ENCODE measurements at regions not wholly inside any gene's neighbourhood (a gene's known extent, or its start where the extent isn't known, plus 50 kb on each side); places are given as distances from the start of the nearest gene placed in this dataset.

DNA sequence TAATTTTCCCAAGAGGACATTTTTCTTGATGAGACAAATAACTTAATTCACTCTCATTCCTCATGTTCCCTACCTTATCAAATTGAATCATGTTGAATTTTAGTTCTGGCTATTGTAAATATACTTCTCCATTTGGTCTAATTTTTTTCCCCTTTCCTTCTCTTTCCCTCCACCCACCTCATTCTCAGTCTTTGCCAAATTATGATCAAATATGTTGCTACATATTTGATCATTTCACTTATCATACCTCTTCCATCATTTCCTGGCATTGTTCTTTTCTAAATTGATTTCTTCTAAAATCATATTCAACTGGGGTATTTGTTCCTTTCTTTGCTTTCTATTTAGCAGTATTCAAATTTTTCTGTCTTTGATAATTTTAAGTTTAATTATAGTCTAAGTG is 52.3 kb downstream of the HDGFL1 start:
- no peak for DNase-seq

DNA sequence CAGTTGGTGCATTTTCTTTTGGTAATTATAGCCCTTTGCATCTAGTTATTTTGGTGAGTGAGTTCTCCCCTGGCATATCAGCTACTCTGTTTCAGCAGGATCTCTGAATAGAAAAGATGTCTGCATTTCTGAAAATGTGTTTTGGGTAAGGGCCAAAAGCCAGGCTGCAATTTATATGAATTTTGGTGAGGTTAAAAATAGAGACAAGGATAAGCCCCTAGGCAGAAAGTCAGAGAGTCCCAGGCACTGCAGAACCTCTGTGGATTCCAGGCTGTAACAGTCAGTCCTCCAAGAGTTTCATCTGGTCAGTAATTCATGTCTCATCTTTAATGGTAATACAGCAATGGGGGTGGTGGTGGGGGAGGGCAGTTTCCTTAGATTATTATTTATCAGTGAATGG is 53.0 kb downstream of the HDGFL1 start:
- DNase-seq: no peak

DNA sequence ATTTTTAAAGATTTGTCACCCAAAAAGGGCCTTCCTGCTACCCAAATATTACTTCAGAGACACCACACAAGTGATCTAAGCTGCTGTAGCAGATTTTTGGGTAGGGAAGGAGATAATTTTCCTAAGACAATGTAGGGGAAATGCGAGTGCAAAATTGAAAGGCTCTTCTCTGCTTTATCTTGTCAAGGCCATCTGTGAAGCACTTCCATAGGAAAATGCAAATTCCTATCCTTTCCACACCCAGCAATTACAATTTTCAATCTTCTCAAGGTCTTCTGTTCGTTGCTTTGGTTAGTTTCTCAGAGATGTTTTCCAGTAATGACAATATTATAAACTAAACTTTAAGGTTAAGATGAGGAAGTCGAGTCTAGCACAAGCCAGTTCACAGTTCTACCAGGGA is 53.4 kb downstream of the HDGFL1 start:
- DNase-seq: no peak

DNA sequence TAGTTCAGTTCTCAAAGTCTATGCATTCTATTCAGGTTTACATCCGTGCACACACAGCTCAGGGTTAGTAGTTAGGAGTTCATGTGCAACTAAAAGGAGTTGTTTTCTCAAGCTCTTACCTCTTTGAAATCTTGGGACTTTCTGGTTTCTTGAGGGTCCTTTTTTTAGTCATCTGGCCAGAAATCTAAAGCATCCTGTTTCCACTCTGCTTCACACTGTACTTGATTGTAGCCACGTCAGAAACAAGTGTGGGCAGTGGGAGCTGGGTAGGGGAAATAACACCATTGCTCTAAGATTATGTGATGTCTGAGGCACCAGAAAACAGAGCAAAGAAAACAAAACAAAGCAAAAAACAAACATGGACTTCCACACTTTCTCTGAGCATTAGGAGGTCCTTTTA is 58.3 kb downstream of the HDGFL1 start:
- no peak for DNase-seq

DNA sequence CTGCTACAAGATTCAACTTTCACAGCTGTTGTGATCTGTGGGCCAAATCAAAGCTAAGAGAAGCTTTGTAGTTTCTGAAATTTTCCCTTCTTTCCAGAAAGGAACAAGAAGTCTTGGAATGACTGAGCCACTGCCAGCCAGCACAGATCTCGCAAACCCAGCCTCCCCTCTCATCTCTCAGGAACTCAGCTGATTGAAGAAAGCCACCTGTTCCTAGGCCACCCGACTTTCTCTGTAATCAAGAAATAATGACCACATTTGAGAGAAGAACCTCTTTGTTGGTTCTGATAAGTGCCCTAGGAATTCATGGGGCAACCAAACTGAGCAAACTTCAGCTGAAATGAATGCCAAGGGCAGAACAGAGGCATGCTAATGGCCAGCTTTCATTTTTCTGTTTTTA is 61.7 kb downstream of the HDGFL1 start:
- no peak for DNase-seq

DNA sequence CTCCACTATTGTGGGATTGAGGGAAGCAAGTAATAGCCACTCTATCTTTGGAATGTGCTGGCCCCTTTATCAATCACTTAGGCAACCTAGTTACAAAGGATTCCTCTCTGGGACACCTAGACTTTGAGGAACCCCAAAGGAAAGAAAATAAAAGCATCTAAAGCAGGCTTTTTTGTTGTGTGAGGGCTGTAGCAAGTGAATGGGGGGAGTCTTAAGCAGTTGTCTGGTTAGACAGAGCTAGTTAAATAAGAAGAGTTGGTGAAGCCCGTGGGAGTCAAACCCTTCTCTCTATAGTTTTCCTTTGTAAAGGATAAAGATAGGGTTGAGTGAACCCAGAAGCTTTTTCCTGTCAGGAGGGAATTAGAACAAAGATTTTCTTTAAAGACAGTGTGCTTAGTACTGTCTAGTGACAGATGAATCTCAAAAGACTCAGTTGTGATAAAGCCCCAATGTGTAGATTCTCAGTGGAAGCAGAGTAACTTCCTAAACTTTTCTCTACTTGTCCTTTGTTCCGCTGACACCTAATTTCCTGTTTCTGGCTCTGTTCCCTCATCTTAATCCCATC is 63.3 kb downstream of the HDGFL1 start:
- DNase-seq: no peak

DNA sequence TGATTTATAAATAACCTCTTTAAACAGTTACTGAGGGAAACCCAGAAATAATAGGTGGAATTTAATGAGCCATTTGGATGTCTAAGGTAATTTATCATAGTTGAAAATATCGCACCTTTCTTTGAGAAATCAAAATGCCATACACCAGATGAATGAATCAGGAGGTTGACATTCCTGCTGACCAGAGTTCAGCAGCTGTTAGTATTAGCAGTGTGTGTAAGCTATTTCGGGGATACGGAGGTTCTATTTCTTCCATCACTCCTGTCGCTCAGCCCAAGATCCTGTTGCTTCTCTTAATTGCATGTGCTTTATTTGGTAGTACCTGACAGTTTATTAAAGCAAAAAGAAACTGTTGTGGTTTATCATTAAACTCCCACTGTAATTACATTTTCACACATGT is 67.1 kb downstream of the HDGFL1 start:
- no peak for DNase-seq

DNA sequence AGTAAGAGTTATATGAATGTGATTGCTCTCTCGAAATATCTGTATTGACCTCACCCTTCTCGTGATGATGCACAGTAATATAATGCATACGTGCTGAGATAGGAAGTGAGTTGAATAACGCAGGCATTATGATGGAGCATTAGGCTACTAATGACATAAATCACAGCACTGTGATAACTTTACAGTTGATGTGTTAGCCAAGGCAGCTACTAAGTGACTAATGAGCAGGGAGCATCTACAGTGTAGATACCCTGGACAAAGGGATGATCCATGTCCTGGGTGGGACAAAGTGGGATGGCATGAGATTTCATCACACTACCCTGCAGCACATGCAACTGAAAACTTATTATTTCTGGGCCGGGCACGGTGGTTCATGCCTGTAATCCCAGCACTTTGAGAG is 68.4 kb downstream of the HDGFL1 start:
- no peak for DNase-seq

DNA sequence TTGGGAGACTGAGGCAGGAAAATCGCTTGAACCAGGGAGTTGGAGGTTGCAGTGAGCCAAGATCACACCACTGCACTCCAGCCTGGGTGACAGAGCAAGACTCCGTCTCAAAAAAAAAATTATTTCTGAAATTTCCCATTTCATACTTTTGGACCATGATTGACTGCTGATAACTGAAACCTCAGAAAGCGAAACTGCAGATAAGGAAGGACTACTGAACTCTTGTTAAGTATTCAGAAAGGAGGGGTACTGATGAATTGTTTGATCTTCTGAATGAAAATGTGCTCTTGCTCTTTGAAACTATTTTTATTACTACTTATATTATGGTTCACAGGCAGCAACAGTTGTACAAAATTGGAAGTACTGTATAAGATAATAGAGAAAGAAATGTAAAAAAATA is 69.0 kb downstream of the HDGFL1 start:
- DNase-seq: no peak

GRCh38 chr6:22642254-22642653 is 72.9 kb downstream of the HDGFL1 start:
- no peak for DNase-seq

DNA sequence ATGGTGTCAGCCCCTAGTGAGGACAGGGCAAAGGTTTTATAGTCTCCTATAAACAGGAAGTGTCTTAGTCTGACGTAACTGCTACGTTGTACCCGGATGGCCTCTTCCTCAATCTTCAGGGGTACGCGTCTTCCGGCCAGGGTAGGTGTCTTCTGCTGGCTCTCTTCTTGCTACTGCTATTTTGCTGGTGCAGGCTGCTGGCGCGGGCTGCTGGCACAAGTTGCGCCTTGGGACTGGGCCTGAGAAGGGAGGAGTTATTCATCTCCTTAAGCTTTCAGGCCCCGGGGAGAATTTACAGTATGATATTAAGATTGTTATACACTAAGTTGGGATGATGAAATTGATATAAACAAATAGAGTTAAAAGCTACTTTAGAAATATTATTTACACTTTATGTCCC is 74.4 kb downstream of the HDGFL1 start:
- DNase-seq: no peak

- no peak for DNase-seq
Measured at GRCh38 chr6:22647719-22648118, 78.4 kb downstream of the HDGFL1 start.

DNA sequence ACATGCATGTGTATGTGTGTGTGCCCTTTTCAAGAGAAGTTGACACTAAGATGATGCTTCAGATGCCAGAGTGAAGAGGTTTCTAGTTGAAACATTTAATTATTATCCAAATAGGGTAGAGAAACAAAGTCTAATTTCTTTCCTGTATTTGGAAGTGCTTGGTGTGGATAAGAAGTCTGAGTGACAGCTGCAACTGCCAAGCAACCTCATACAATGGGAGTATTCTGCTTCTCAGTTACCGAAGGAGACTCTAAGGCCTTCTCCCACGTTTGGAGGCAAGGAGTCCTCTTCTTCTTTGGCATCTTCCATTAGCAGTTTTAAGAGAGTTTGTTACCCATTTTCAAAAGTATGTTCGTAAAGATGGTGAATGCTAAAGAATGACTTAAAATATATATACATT is 82.4 kb downstream of the HDGFL1 start:
- no peak for DNase-seq

DNA sequence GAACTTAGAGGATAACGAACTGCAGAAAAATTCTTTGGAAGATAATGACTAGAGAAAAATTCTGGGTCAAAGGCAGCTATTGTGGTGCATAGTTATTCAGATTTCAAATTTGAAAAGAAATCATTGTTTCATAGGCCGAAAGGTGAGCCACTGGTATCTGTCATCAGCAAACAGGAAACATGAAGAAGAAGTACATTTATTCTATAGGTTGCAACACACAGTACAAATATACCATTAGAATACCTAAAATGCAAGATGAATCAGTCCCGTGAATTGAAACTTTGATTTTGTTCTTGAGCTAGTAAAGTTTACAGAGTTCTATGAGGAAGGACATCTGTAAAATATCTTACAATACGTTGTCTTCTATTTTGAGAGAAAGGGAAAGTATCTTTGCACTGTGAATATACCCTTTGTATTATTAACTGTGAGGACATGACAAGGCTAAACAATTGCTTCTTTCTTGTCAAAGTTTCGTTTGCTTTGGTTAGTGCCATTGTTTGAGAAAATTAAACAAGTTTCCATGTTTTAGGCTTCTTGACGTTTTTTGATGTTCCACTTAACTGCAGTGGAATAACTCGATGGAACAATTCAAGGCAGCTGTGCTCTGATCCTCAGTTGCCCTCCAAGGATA is 84.7 kb downstream of the HDGFL1 start:
- DNase-seq: no peak

DNA sequence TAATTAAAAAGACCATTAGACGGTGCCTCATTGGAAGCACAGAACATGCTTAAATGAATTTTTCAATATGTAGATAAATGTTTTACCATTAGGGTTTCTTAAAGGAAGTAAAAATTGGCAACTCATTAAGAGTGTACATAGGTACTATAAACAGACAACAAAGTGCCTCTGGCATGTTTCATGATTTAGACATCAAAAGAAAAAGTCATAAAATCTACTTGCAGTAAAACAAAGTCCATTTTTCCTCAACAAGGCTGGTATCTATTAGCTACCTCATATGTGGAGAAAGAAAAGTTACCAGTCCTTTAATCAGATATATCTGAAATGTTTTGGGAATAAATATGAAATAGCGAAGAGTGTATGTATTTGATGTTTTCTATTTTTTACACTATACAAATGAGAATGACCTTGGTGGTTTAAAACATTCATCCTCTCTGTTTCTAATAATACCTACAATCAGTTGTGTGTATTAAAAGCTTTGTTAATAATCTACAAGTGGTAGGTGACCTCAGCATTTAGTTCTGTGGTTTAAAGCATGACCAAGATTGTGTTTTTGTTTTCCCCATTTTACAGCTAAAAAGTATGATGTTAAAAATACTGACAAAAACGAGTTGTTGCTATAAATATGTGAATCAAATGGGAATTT is 87.5 kb downstream of the HDGFL1 start:
- no peak for DNase-seq

DNA sequence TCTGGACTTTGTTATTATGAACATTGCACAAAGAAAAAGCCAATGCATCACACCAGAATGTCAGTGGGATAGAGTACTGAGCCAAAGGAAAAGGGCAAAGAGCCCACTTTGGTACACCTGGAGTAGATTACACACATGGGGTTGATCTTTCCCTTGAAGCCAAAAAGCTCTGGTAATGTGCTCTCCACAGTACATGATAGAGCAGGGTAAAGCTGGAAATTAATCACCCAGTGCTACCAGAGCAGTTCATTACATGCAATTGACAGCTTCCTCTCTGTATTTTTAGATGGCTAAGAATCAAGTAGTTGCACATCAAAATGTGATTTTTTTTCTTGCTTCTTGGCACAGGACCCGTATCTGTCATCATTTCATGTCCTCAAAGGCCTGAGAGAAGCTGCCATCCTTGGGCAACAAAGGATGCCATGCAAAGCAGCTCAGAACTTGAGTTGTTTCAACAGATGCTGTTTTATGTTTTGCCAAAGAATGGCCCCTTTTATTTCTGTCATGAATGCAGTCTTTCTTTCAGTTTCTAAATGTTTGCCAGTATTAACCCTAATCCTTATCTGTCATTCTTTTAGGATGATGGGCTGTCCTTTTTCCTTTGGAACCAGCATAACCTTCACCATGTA is 88.1 kb downstream of the HDGFL1 start:
- DNase-seq: no peak

GRCh38 chr6:22658183-22658582 is 88.8 kb downstream of the HDGFL1 start:
- no peak for DNase-seq

DNA sequence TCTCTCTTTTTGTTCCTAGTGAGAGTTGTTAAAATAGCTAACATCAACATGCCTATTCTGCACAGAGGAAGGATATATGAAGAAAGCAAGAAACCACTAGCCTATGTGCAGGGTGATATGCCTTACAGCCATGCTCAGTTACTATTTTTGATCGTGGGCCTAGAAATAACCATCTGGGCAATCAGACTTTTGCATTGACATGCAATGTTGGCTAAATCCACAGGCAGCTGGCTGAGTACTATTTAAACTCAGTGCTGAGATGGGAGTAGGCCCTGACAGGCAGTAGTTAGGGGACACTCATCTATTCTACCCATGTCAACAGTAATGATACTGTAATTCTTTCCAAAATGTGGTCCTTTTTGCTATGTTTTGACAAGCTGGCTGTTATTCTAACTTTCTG is 89.6 kb downstream of the HDGFL1 start:
- DNase-seq: no peak

- no peak for DNase-seq
Measured at GRCh38 chr6:22664968-22665367, 95.6 kb downstream of the HDGFL1 start.

GRCh38 chr6:22666021-22666420 is 96.7 kb downstream of the HDGFL1 start:
- DNase-seq: no peak

DNA sequence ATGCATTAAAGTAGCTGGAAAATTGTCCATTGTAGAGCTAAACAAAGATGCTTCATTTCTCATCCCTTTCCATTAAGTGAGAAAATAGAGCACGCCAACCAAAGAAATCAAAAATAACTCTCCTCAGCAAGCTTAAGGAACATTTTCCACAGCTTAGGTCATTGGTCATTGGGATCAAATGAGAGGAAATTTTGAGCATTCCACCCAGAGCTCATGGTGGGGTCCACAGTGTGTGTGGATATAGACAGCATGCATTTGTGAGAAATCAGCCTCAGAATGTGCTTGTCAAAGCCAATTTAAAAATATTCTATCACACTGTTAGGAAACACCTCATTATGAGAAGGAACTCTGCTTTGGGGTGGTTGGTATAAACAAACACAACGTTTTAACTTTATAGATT is 97.2 kb downstream of the HDGFL1 start:
- DNase-seq: no peak

DNA sequence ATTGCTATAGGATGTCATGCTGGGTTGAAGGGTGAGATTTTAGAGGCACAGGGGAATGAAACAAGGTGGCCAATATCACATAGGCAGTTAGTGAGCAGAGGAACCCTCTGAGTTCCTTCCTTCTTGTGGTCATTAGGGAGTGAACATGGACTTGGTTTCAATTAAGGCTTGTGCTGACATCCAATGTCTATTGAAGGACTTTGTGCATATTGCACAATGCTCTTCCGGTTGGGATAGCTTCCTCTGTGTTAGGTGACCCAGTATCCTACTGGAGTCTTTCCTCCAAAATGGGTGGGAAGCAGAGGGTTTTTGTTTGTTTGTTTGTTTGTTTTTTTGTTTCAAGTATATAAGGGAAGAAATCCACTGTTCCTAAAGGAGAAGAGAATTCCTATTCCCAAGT is 98.5 kb downstream of the HDGFL1 start:
- no peak for DNase-seq

- no peak for DNase-seq
Measured at GRCh38 chr6:22668307-22668706, 98.9 kb downstream of the HDGFL1 start.

GRCh38 chr6:22668717-22669116 is 99.4 kb downstream of the HDGFL1 start:
- DNase-seq: no peak

- DNase-seq: no peak
Measured at GRCh38 chr6:22670605-22671004, 101.2 kb downstream of the HDGFL1 start.

Measured in DMS 273 treated with DMSO at 0.1 percent for 48 hours (cell line).